WTC11 (cell line): ENCODE measurements at regions not wholly inside any gene's neighbourhood (a gene's known extent, or its start where the extent isn't known, plus 50 kb on each side); places are given as distances from the start of the nearest gene placed in this dataset.

Source experiments
- ATAC-seq: fragments of 200-7000 bp; cut with Tn5 transposase; 2 replicates; pipeline ENCODE4 v1.10.0; 2021; ENCODE audit warnings: mild to moderate bottlenecking, moderate library complexity
- CTCF ChIA-PET: fragments of 300-600 bp; sonication (Branson Sonifier 250); formaldehyde crosslinking; loops from one replicate; lab custom pipeline; 2021; ENCODE audit warnings: antibody characterized with exemption; lab: Charles Lee
- POLR2A ChIA-PET: fragments of 350-600 bp; sonication (Branson Sonifier 250); formaldehyde crosslinking; loops from one replicate; lab custom pipeline; 2021; ENCODE audit warnings: antibody characterized with exemption; lab: Charles Lee
- DNase-seq: peaks from one replicate; pipeline ENCODE4 v3.0.0; 2021; ENCODE audit warnings: low spot score
- H3K27ac Mint-ChIP-seq: 2 replicates; pipeline ENCODE4 v1.8.0; 2021; ENCODE audit warnings: mixed read lengths
- H3K27me3 Mint-ChIP-seq: 2 replicates; pipeline ENCODE4 v1.8.0; 2021; ENCODE audit warnings: low read depth, mild to moderate bottlenecking, moderate library complexity, mixed read lengths
- H3K36me3 Mint-ChIP-seq: 2 replicates; pipeline ENCODE4 v1.8.0; 2021; ENCODE audit warnings: mixed read lengths
- H3K4me1 Mint-ChIP-seq: 2 replicates; pipeline ENCODE4 v1.8.0; 2022; ENCODE audit warnings: mixed read lengths
- H3K4me3 Mint-ChIP-seq: 2 replicates; pipeline ENCODE4 v1.8.0; 2021; ENCODE audit warnings: mild to moderate bottlenecking, moderate library complexity, mixed read lengths
- H3K9me3 Mint-ChIP-seq: 2 replicates; pipeline ENCODE4 v1.8.0; 2021; ENCODE audit warnings: mixed read lengths
- CREM ChIP-seq: sonication (generic); formaldehyde crosslinking; IDR thresholded peaks from 2 replicates; pipeline ENCODE4 v1.8.1; 2022; ENCODE audit warnings: mild to moderate bottlenecking, missing genetic modification reagents, moderate library complexity
- FOXP4 ChIP-seq: sonication (generic); formaldehyde crosslinking; IDR thresholded peaks from 2 replicates; pipeline ENCODE4 v1.8.0; 2022; ENCODE audit warnings: mild to moderate bottlenecking, missing genetic modification reagents
- GABPB1 ChIP-seq: sonication (generic); formaldehyde crosslinking; IDR thresholded peaks from 2 replicates; pipeline ENCODE4 v1.8.1; 2023; ENCODE audit warnings: mild to moderate bottlenecking, missing genetic modification reagents
- HMGA2 ChIP-seq: fragments of 250-450 bp; sonication (Bioruptor Pico); IDR thresholded peaks from 2 replicates; pipeline ENCODE4 v1.4.0; 2021; ENCODE audit warnings: mild to moderate bottlenecking, moderate library complexity
- JUN ChIP-seq: sonication (generic); formaldehyde crosslinking; IDR thresholded peaks from 2 replicates; pipeline ENCODE4 v1.8.0; 2023; ENCODE audit warnings: mild to moderate bottlenecking, missing genetic modification reagents
- NFATC4 ChIP-seq: fragments of 250-450 bp; sonication (Bioruptor Pico); IDR thresholded peaks from 2 replicates; pipeline ENCODE4 v1.9.0; 2021; ENCODE audit warnings: mild to moderate bottlenecking
- NFE2L1 ChIP-seq: sonication (generic); formaldehyde crosslinking; IDR thresholded peaks from 2 replicates; pipeline ENCODE4 v1.8.1; 2023; ENCODE audit warnings: missing genetic modification reagents
- SMAD4 ChIP-seq: sonication (generic); formaldehyde crosslinking; IDR thresholded peaks from 2 replicates; pipeline ENCODE4 v1.8.0; 2022; ENCODE audit warnings: mild to moderate bottlenecking, missing genetic modification reagents
- STAT6 ChIP-seq: sonication (generic); formaldehyde crosslinking; conservative IDR thresholded peaks from 2 replicates; pipeline ENCODE4 v1.8.1; 2023; ENCODE audit warnings: mild to moderate bottlenecking, low read depth, missing genetic modification reagents, moderate library complexity
- ZNF232 ChIP-seq: sonication (generic); formaldehyde crosslinking; IDR thresholded peaks from 2 replicates; pipeline ENCODE4 v1.8.0; 2022; ENCODE audit warnings: mild to moderate bottlenecking, missing genetic modification reagents
- ZNF263 ChIP-seq: sonication (generic); formaldehyde crosslinking; IDR thresholded peaks from 2 replicates; pipeline ENCODE4 v1.8.1; 2022; ENCODE audit warnings: low read depth, mild to moderate bottlenecking, moderate library complexity, missing genetic modification reagents
- ZNF317 ChIP-seq: sonication (generic); formaldehyde crosslinking; IDR thresholded peaks from 2 replicates; pipeline ENCODE4 v1.8.1; 2023; ENCODE audit warnings: low read depth, mild to moderate bottlenecking, moderate library complexity, missing genetic modification reagents, borderline replicate concordance
- ZNF671 ChIP-seq: fragments of 250-450 bp; sonication (Bioruptor Pico); IDR thresholded peaks from 2 replicates; pipeline ENCODE4 v1.8.0; 2021; ENCODE audit warnings: mild to moderate bottlenecking
- TF ChIP-seq, protein P1 (sequence below): sonication (generic); formaldehyde crosslinking; IDR thresholded peaks from 2 replicates; pipeline ENCODE4 v1.8.1; 2022; ENCODE audit warnings: low read depth, missing genetic modification reagents, borderline replicate concordance
- TF ChIP-seq, protein P2 (sequence below): fragments of 250-450 bp; sonication (Bioruptor Pico); IDR thresholded peaks from 2 replicates; pipeline ENCODE4 v2.1.2; 2022; ENCODE audit warnings: mild to moderate bottlenecking, moderate library complexity

DNA sequence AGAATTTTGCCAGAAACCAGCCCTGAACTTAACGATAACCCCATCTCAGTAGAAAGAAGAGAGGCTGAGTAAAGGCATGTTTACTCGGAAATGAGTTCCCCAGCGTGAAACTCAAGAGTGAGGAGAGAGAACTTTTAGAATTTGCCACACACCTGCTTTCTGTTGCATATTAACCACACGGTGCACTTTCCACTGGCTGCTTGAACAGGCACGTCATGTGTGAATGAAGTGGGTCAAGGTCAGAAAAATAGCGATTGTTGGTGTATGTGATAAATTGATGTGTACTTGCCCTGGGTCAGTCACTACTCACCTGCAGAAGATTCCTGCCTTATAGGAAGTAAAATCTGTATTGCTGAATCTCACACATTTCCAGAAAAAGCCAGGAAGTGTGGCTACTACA lies 395.7 kb downstream of the TRIML1 start:
- TF ChIP-seq JUN (CRISPR knock-in tag) (no peak), GABPB1 (CRISPR knock-in tag) (0 out of 2 replicates have a peak, but pooled peaks have one; percentile 13)
- Mint-ChIP-seq H3K4me1 (peaks cover 3% of the 10 kb centered on the region; the same call in 1 of the 2 replicates), H3K9me3 (peaks cover 28% of the 10 kb centered on the region), H3K4me3 (no peak overlapping the region), H3K27me3 (no peaks in the 10 kb centered on the region), H3K36me3 (peaks cover 12% of the 10 kb centered on the region), H3K27ac (no peak overlapping the region)
- POLR2A ChIA-PET = no interaction called here
- no peak for ATAC-seq
- no peak for DNase-seq
- CTCF ChIA-PET = no interaction called here

DNA sequence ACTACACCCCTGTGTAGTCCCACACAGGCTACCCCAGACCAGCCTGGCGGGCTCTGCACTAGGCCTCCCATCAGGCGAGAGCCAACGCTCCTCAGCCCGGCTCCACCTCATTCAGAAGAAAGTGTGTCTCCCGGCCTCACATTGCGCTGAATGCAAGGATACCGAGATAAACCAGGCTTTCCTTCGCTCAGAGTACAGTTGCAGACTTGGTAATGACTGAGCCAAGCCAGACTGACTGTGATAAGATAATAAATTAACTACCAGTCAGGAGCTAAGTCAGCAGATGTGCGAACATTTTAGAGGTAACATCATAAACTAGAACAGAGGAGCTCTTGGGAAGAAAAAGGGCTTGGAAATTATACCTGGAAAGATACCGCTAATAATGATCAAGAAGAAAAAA lies 397.6 kb downstream of the TRIML1 start:
- DNase-seq (no peak), ATAC-seq (peak; percentile 43; the same call in 1 of the 2 replicates)
- TF ChIP-seq NFE2L1 (CRISPR knock-in tag) (no peak), STAT6 (CRISPR knock-in tag) (no peak), ZNF317 (CRISPR knock-in tag) (no peak), ZNF671 (CRISPR knock-in tag) (no peak), SMAD4 (CRISPR knock-in tag) (no peak), CREM (CRISPR knock-in tag) (no peak), FOXP4 (CRISPR knock-in tag) (no peak), ZNF232 (CRISPR knock-in tag) (no peak), ZNF263 (CRISPR knock-in tag) (no peak), JUN (CRISPR knock-in tag) (no peak)
- TF ChIP-seq, protein P1, sequence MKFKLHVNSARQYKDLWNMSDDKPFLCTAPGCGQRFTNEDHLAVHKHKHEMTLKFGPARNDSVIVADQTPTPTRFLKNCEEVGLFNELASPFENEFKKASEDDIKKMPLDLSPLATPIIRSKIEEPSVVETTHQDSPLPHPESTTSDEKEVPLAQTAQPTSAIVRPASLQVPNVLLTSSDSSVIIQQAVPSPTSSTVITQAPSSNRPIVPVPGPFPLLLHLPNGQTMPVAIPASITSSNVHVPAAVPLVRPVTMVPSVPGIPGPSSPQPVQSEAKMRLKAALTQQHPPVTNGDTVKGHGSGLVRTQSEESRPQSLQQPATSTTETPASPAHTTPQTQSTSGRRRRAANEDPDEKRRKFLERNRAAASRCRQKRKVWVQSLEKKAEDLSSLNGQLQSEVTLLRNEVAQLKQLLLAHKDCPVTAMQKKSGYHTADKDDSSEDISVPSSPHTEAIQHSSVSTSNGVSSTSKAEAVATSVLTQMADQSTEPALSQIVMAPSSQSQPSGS = no peak
- TF ChIP-seq, protein P2, sequence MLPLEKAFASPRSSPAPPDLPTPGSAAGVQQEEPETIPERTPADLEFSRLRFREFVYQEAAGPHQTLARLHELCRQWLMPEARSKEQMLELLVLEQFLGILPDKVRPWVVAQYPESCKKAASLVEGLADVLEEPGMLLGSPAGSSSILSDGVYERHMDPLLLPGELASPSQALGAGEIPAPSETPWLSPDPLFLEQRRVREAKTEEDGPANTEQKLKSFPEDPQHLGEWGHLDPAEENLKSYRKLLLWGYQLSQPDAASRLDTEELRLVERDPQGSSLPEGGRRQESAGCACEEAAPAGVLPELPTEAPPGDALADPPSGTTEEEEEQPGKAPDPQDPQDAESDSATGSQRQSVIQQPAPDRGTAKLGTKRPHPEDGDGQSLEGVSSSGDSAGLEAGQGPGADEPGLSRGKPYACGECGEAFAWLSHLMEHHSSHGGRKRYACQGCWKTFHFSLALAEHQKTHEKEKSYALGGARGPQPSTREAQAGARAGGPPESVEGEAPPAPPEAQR (CRISPR knock-in tag) = no peak
- ChIA-PET POLR2A (no interaction called here), CTCF (no interaction called here)
- H3K36me3 Mint-ChIP-seq = peaks cover 12% of the 10 kb centered on the region
- H3K9me3 Mint-ChIP-seq = peaks cover 20% of the 10 kb centered on the region
- H3K4me3 Mint-ChIP-seq = no peak overlapping the region
- no peak overlapping the region for H3K27ac Mint-ChIP-seq
- H3K27me3 Mint-ChIP-seq = no peaks in the 10 kb centered on the region
- peaks cover 3% of the 10 kb centered on the region; the same call in 1 of the 2 replicates for H3K4me1 Mint-ChIP-seq

GRCh38 chr4:188550296-188550695 lies 411.1 kb downstream of the TRIML1 start:
- POLR2A ChIA-PET = no interaction called here
- H3K36me3 Mint-ChIP-seq = no peaks in the 10 kb centered on the region
- no peak overlapping the region for H3K4me3 Mint-ChIP-seq
- TF ChIP-seq SMAD4 (CRISPR knock-in tag) (no peak), HMGA2 (CRISPR knock-in tag) (no peak), NFATC4 (no peak)
- no peaks in the 10 kb centered on the region for H3K9me3 Mint-ChIP-seq
- peaks cover 4% of the 10 kb centered on the region; the same call in 1 of the 2 replicates for H3K4me1 Mint-ChIP-seq
- no peak for ATAC-seq
- H3K27ac Mint-ChIP-seq = no peak overlapping the region
- no peak for DNase-seq
- CTCF ChIA-PET = no interaction called here
- no peaks in the 10 kb centered on the region for H3K27me3 Mint-ChIP-seq
